T-cell (primary cell): ENCODE measurements at regions not wholly inside any gene's neighbourhood (a gene's known extent, or its start where the extent isn't known, plus 50 kb on each side); places are given as distances from the start of the nearest gene placed in this dataset.

Experiments
- ATAC-seq, 4 experiments: fragments of 200-7000 bp in 3 of 4; fragments of 150-1000 bp in 1 of 4; cut with Tn5 transposase; replicated peaks in 1 of 4; 1 replicate in 3 of 4; 2 replicates in 1 of 4; pipeline ENCODE4 v1.10.0; 2021; ENCODE audit warnings: moderate library complexity in 3 of 4, mild to moderate bottlenecking in 2 of 4, moderate number of reproducible peaks in 1 of 4
- CTCF ChIA-PET, 2 donors: fragments of 300-600 bp; sonication (Branson Sonifier 250); formaldehyde crosslinking; loops; one replicate each; lab custom pipeline; 2022; ENCODE audit warnings: antibody characterized with exemption in 2 of 2; lab: Charles Lee
- POLR2A ChIA-PET, 2 donors: fragments of 300-600 bp; sonication (Branson Sonifier 250); formaldehyde crosslinking; loops; one replicate each; lab custom pipeline; 2022; ENCODE audit warnings: antibody characterized with exemption in 2 of 2; lab: Charles Lee
- DNase-seq, 35 experiments: peaks; one replicate each; pipeline versions ENCODE4 v3.0.0 to v3.0.0-alpha.2; 2013 to 2023
- H3K27ac ChIP-seq: one replicate; pipeline ENCODE4 v1.5.1; 2013; ENCODE audit warnings: low read length
- H3K27me3 ChIP-seq, 2 experiments: replicated peaks in 1 of 2; 1 replicate in 1 of 2; 2 replicates in 1 of 2; pipeline versions ENCODE4 v1.6.1 to v1.7.0; 2013; ENCODE audit warnings: low read length in 1 of 2, mixed read lengths in 1 of 2; ENCODE audit not compliant: control insufficient read depth in 2 of 2, insufficient read depth in 2 of 2; ENCODE audit errors: extremely low read depth in 1 of 2
- H3K36me3 ChIP-seq, 2 donors: 1 replicate in 1 of 2; 2 replicates in 1 of 2; pipeline versions ENCODE4 v1.6.1 to v1.7.0; 2013; ENCODE audit warnings: low read length in 1 of 2; ENCODE audit not compliant: control insufficient read depth in 2 of 2, insufficient read depth in 1 of 2; ENCODE audit errors: extremely low read depth in 1 of 2
- H3K4me1 ChIP-seq, 2 experiments: 1 replicate in 1 of 2; 2 replicates in 1 of 2; pipeline versions ENCODE4 v1.6.1 to v1.7.0; 2013; ENCODE audit warnings: low read length in 2 of 2, mixed read lengths in 1 of 2; ENCODE audit not compliant: insufficient read depth in 2 of 2, control insufficient read depth in 1 of 2; ENCODE audit errors: extremely low read depth in 1 of 2
- H3K4me3 ChIP-seq, 2 donors: 1 replicate in 1 of 2; 2 replicates in 1 of 2; pipeline versions ENCODE4 v1.5.1 to v1.7.0; 2013; ENCODE audit warnings: mild to moderate bottlenecking in 2 of 2, low read length in 1 of 2, moderate library complexity in 1 of 2; ENCODE audit not compliant: control insufficient read depth in 1 of 2; ENCODE audit errors: extremely low read depth in 1 of 2
- H3K9me3 ChIP-seq: 2 replicates; pipeline ENCODE4 v1.7.0; 2013
- H3K27ac Mint-ChIP-seq, 2 donors: one replicate each; pipeline ENCODE4 v1.8.0; 2020 to 2021; ENCODE audit warnings: mild to moderate bottlenecking in 2 of 2, mixed read lengths in 2 of 2
- H3K27me3 Mint-ChIP-seq, 2 donors: one replicate each; pipeline ENCODE4 v1.8.0; 2021 to 2022; ENCODE audit warnings: mixed read lengths in 2 of 2
- H3K36me3 Mint-ChIP-seq: one replicate; pipeline ENCODE4 v1.8.0; 2021; ENCODE audit warnings: mixed read lengths
- H3K4me1 Mint-ChIP-seq, 3 donors: one replicate each; pipeline ENCODE4 v1.8.0; 2020 to 2022; ENCODE audit warnings: mixed read lengths in 3 of 3, mild to moderate bottlenecking in 1 of 3
- H3K4me3 Mint-ChIP-seq, 3 donors: one replicate each; pipeline ENCODE4 v1.8.0; 2020 to 2022; ENCODE audit warnings: mild to moderate bottlenecking in 3 of 3, mixed read lengths in 3 of 3, moderate library complexity in 3 of 3
- H3K9me3 Mint-ChIP-seq, 3 donors: one replicate each; pipeline ENCODE4 v1.8.0; 2020 to 2022; ENCODE audit warnings: mixed read lengths in 3 of 3
- WGBS: methylation state at CpG from one replicate; pipeline ENCODE4 v1.1.5; 2013; ENCODE audit warnings: missing lambda C conversion rate; ENCODE audit not compliant: insufficient coverage; 5-methylcytosine and 5-hydroxymethylcytosine counted together

- H3K27ac Mint-ChIP-seq, result no peak overlapping the region
- peaks cover 0 to 2% of the 10 kb centered on the region in 2 donors for H3K27me3 Mint-ChIP-seq
- no peak overlapping the region for H3K4me3 ChIP-seq
Measured at GRCh38 chr13:22496803-22497508, 683.8 kb upstream of the SGCG start.

GRCh38 chr13:22497991-22498780, 682.6 kb upstream of the SGCG start:
- Histone ChIP-seq H3K27me3 (peaks cover 0 to 2% of the 10 kb centered on the region in 2 experiments), H3K4me3 (no peak overlapping the region), H3K36me3 (no peaks in the 10 kb centered on the region), H3K9me3 (no peaks in the 10 kb centered on the region), H3K4me1 (no peaks in the 10 kb centered on the region), H3K27ac (no peak overlapping the region)
- ATAC-seq, result no peak
- ChIA-PET CTCF (no interaction called here), POLR2A (no interaction called here)
- H3K9me3 Mint-ChIP-seq, result peaks cover 0 to 10% (median 0%) of the 10 kb centered on the region in 3 donors
- H3K4me3 Mint-ChIP-seq, result no peak overlapping the region
- no peaks in the 10 kb centered on the region for H3K36me3 Mint-ChIP-seq
- H3K27me3 Mint-ChIP-seq, result peaks cover 0 to 2% of the 10 kb centered on the region in 2 donors
- DNase-seq, result no peak
- 80% methylated on average over 2 of the region's 16 CpGs for WGBS
- H3K4me1 Mint-ChIP-seq, result no peaks in the 10 kb centered on the region
- H3K27ac Mint-ChIP-seq, result no peak overlapping the region

More at GRCh38 chr13:22496803-22497508, 683.8 kb upstream of the SGCG start:
- no peaks in the 10 kb centered on the region for H3K4me1 Mint-ChIP-seq
- H3K4me3 Mint-ChIP-seq, result no peak overlapping the region
- 70% methylated on average over 15 of the region's 17 CpGs for WGBS
- POLR2A ChIA-PET, result no interaction called here
- H3K36me3 ChIP-seq, result no peaks in the 10 kb centered on the region
- no peaks in the 10 kb centered on the region for H3K4me1 ChIP-seq
- H3K27me3 ChIP-seq, result peaks cover 0 to 2% of the 10 kb centered on the region in 2 experiments
- no peaks in the 10 kb centered on the region for H3K9me3 ChIP-seq
- ATAC-seq, result no peak
- no peak overlapping the region for H3K27ac ChIP-seq
- no peaks in the 10 kb centered on the region for H3K36me3 Mint-ChIP-seq
- CTCF ChIA-PET, result no interaction called here
- H3K9me3 Mint-ChIP-seq, result peaks cover 0 to 5% (median 2%) of the 10 kb centered on the region in 3 donors
- DNase-seq, result no peak

- H3K27me3 ChIP-seq, result peaks cover 0 to 2% of the 10 kb centered on the region in 2 experiments
- Mint-ChIP-seq H3K27me3 (peaks cover 0 to 2% of the 10 kb centered on the region in 2 donors), H3K36me3 (no peaks in the 10 kb centered on the region), H3K27ac (no peak overlapping the region), H3K9me3 (peaks cover 0 to 10% (median 0%) of the 10 kb centered on the region in 3 donors), H3K4me1 (no peaks in the 10 kb centered on the region), H3K4me3 (no peak overlapping the region)
- no peak overlapping the region for H3K4me3 ChIP-seq
- DNase-seq, result no peak
- H3K4me1 ChIP-seq, result no peaks in the 10 kb centered on the region
- ChIA-PET POLR2A (no interaction called here), CTCF (no interaction called here)
- no peak for ATAC-seq
- no peaks in the 10 kb centered on the region for H3K36me3 ChIP-seq
- no peak overlapping the region for H3K27ac ChIP-seq
- no peaks in the 10 kb centered on the region for H3K9me3 ChIP-seq
Measured at GRCh38 chr13:22499919-22500318, 680.9 kb upstream of the SGCG start.

- H3K9me3 ChIP-seq, result no peaks in the 10 kb centered on the region
- H3K27me3 ChIP-seq, result no peaks in the 10 kb centered on the region
- no peak overlapping the region for H3K4me3 ChIP-seq
- ChIA-PET CTCF (no interaction called here), POLR2A (no interaction called here)
- H3K4me1 Mint-ChIP-seq, result no peaks in the 10 kb centered on the region
- H3K27ac Mint-ChIP-seq, result no peak overlapping the region
- no peak overlapping the region for H3K27ac ChIP-seq
- no peak for DNase-seq
- no peaks in the 10 kb centered on the region for H3K4me1 ChIP-seq
- peaks cover 5 to 11% (median 5%) of the 10 kb centered on the region in 3 donors for H3K9me3 Mint-ChIP-seq
- no peak for ATAC-seq
- H3K36me3 Mint-ChIP-seq, result no peaks in the 10 kb centered on the region
- H3K27me3 Mint-ChIP-seq, result no peaks in the 10 kb centered on the region
- WGBS, result 40% methylated on average over 1 of the region's 4 CpGs
- no peak overlapping the region for H3K4me3 Mint-ChIP-seq
- H3K36me3 ChIP-seq, result no peaks in the 10 kb centered on the region
Measured at GRCh38 chr13:22505489-22505888, 675.3 kb upstream of the SGCG start.

- CTCF ChIA-PET, result no interaction called here
- POLR2A ChIA-PET, result interaction anchor here in 1 of 2 donors (0.5 kb wide), 1 partner anchor 39 kb away, joined by 5 read pairs; no protein-coding TSS in a partner anchor
- ATAC-seq (no peak), DNase-seq (no peak)
- Histone ChIP-seq H3K4me3 (no peak overlapping the region), H3K9me3 (no peaks in the 10 kb centered on the region), H3K4me1 (no peaks in the 10 kb centered on the region), H3K27ac (no peak overlapping the region), H3K27me3 (no peaks in the 10 kb centered on the region), H3K36me3 (no peaks in the 10 kb centered on the region)
- Mint-ChIP-seq H3K27me3 (no peaks in the 10 kb centered on the region), H3K36me3 (no peaks in the 10 kb centered on the region), H3K9me3 (peaks cover 5 to 12% (median 5%) of the 10 kb centered on the region in 3 donors), H3K4me3 (no peak overlapping the region), H3K4me1 (no peaks in the 10 kb centered on the region), H3K27ac (no peak overlapping the region)
- WGBS, result 72% methylated on average over 6 of the region's 8 CpGs
Measured at GRCh38 chr13:22506096-22506691, 674.6 kb upstream of the SGCG start.

- H3K4me1 ChIP-seq, result no peaks in the 10 kb centered on the region
- ATAC-seq, result no peak
- DNase-seq, result no peak
- H3K9me3 Mint-ChIP-seq, result peaks cover 0 to 3% (median 2%) of the 10 kb centered on the region in 3 donors
- H3K27me3 Mint-ChIP-seq, result no peaks in the 10 kb centered on the region
- no peak overlapping the region for H3K4me3 ChIP-seq
- no peaks in the 10 kb centered on the region for H3K36me3 ChIP-seq
- CTCF ChIA-PET, result no interaction called here
- H3K27ac ChIP-seq, result no peak overlapping the region
- 40% methylated on average over 1 of the region's 3 CpGs for WGBS
- no peaks in the 10 kb centered on the region for H3K27me3 ChIP-seq
- no peak overlapping the region for H3K27ac Mint-ChIP-seq
- H3K9me3 ChIP-seq, result no peaks in the 10 kb centered on the region
- H3K36me3 Mint-ChIP-seq, result no peaks in the 10 kb centered on the region
- H3K4me1 Mint-ChIP-seq, result no peaks in the 10 kb centered on the region
- POLR2A ChIA-PET, result no interaction called here
- no peak overlapping the region for H3K4me3 Mint-ChIP-seq
Measured at GRCh38 chr13:22517544-22517943, 663.2 kb upstream of the SGCG start.
